ENCODE measurements at regions not wholly inside any gene's neighbourhood (a gene's known extent, or its start where the extent isn't known, plus 50 kb on each side); places are given as distances from the start of the nearest gene placed in this dataset.

DNA sequence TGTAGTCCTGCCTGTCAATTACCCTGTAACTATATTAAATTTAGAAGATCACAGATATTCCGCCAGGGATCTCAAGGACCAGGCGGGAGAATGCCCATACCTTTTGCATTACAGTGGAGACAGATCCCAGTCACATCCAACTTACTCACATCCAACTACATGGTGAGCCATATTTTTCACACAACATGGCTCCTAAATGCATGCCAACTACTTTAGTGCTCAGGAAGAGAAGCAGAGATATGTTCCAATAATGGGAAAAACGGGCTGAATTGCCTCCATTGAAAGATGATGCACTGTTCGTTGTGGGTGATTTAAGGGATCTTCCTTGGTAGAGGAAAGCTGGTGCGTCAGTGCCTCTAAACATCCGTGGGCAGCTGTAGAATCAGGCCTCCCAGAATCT is 304.5 kb downstream of the CD83 start:
- H3K4me2 ChIP-seq (ENCODE audit: low read length): no peak overlapping the region
- H3K79me2 ChIP-seq (replicated peaks; ENCODE audit: insufficient read depth, low read length): no peaks in the 10 kb centered on the region
- H3K36me3 ChIP-seq (ENCODE audit: insufficient read depth, low read length): no peaks in the 10 kb centered on the region
- no peak overlapping the region for H2AFZ ChIP-seq (ENCODE audit: low read depth, low read length)
- no peak overlapping the region for H3K4me3 ChIP-seq (ENCODE audit: low read length)
- TF ChIP-seq, protein P1, sequence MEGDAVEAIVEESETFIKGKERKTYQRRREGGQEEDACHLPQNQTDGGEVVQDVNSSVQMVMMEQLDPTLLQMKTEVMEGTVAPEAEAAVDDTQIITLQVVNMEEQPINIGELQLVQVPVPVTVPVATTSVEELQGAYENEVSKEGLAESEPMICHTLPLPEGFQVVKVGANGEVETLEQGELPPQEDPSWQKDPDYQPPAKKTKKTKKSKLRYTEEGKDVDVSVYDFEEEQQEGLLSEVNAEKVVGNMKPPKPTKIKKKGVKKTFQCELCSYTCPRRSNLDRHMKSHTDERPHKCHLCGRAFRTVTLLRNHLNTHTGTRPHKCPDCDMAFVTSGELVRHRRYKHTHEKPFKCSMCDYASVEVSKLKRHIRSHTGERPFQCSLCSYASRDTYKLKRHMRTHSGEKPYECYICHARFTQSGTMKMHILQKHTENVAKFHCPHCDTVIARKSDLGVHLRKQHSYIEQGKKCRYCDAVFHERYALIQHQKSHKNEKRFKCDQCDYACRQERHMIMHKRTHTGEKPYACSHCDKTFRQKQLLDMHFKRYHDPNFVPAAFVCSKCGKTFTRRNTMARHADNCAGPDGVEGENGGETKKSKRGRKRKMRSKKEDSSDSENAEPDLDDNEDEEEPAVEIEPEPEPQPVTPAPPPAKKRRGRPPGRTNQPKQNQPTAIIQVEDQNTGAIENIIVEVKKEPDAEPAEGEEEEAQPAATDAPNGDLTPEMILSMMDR (IDR thresholded peaks at IDR 0.05; ENCODE audit: poor library complexity, severe bottlenecking): no peak
- no peak for TF ChIP-seq SMC3 (conservative IDR thresholded peaks at IDR 0.05; ENCODE audit: poor library complexity)
- TF ChIP-seq REST (IDR thresholded peaks at IDR 0.05; ENCODE audit: borderline replicate concordance): no peak
- no peak for TF ChIP-seq EZH2 (IDR thresholded peaks at IDR 0.05; ENCODE audit: borderline replicate concordance, insufficient read depth, low read length, poor library complexity, severe bottlenecking)
- TF ChIP-seq RAD21 (conservative IDR thresholded peaks at IDR 0.05): no peak
- no peak for TF ChIP-seq EP300 (conservative IDR thresholded peaks at IDR 0.05; ENCODE audit: poor library complexity, severe bottlenecking)
- no peak for TF ChIP-seq TAF1 (IDR thresholded peaks at IDR 0.05; ENCODE audit: low read depth)
- no peak for TF ChIP-seq POLR2AphosphoS5 (IDR thresholded peaks at IDR 0.05)
- no peak for TF ChIP-seq MXI1 (conservative IDR thresholded peaks at IDR 0.05; ENCODE audit: poor library complexity, severe bottlenecking)
- no peaks in the 10 kb centered on the region for H3K9me2 ChIP-seq (ENCODE audit: insufficient read depth, low read length)
- H3K9me3 ChIP-seq (ENCODE audit: low read length): no peaks in the 10 kb centered on the region
- H3K9ac ChIP-seq (ENCODE audit: low read length): no peak overlapping the region
- no peaks in the 10 kb centered on the region for H4K20me1 ChIP-seq (ENCODE audit: insufficient read depth)
- no peak overlapping the region for H3K27ac ChIP-seq (ENCODE audit: low read length)
- H3K27me3 ChIP-seq (ENCODE audit: insufficient read depth, low read depth, low read length): no peaks in the 10 kb centered on the region
- no peaks in the 10 kb centered on the region for H3F3A ChIP-seq (ENCODE audit: insufficient read depth, low read length, poor library complexity, severe bottlenecking)

DNA sequence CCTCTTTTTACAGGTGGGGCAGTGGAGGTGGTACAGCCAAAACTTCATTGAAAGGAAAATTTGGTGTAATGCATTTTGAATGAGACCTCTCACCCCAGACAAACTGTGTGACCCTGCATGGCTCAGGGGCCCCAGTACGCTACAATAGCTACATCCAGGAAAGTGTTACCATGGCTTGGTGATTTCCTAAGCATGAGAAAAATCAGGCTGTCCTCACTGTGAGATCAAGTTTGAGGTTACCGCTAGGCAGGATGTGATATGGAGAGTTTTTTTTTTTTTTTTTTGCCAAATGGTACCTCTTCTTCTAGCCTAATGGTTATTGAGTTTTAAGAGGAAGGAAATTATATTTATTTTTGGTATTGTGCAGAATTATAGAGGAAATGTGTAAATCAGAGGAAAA is 305.3 kb downstream of the CD83 start:
- H3K27me3 ChIP-seq (ENCODE audit: insufficient read depth, low read depth, low read length): no peaks in the 10 kb centered on the region
- TF ChIP-seq REST (IDR thresholded peaks at IDR 0.05; ENCODE audit: borderline replicate concordance) (no peak), EP300 (conservative IDR thresholded peaks at IDR 0.05; ENCODE audit: poor library complexity, severe bottlenecking) (no peak), SMC3 (conservative IDR thresholded peaks at IDR 0.05; ENCODE audit: poor library complexity) (no peak), RAD21 (conservative IDR thresholded peaks at IDR 0.05) (no peak), EZH2 (IDR thresholded peaks at IDR 0.05; ENCODE audit: borderline replicate concordance, insufficient read depth, low read length, poor library complexity, severe bottlenecking) (no peak), MXI1 (conservative IDR thresholded peaks at IDR 0.05; ENCODE audit: poor library complexity, severe bottlenecking) (no peak), TAF1 (IDR thresholded peaks at IDR 0.05; ENCODE audit: low read depth) (no peak), POLR2AphosphoS5 (IDR thresholded peaks at IDR 0.05) (no peak)
- TF ChIP-seq, protein P1 (IDR thresholded peaks at IDR 0.05; ENCODE audit: poor library complexity, severe bottlenecking): no peak

More for the DNA sequence above, 305.3 kb downstream of the CD83 start:
- no peaks in the 10 kb centered on the region for H3K9me2 ChIP-seq (ENCODE audit: insufficient read depth, low read length)
- no peak overlapping the region for H3K4me3 ChIP-seq (ENCODE audit: low read length)
- H3K9ac ChIP-seq (ENCODE audit: low read length): no peak overlapping the region
- H4K20me1 ChIP-seq (ENCODE audit: insufficient read depth): no peaks in the 10 kb centered on the region
- H3K9me3 ChIP-seq (ENCODE audit: low read length): no peaks in the 10 kb centered on the region
- no peak overlapping the region for H3K4me2 ChIP-seq (ENCODE audit: low read length)
- no peaks in the 10 kb centered on the region for H3K36me3 ChIP-seq (ENCODE audit: insufficient read depth, low read length)
- no peaks in the 10 kb centered on the region for H3K79me2 ChIP-seq (replicated peaks; ENCODE audit: insufficient read depth, low read length)
- no peak overlapping the region for H3K27ac ChIP-seq (ENCODE audit: low read length)
- H3F3A ChIP-seq (ENCODE audit: insufficient read depth, low read length, poor library complexity, severe bottlenecking): no peaks in the 10 kb centered on the region
- no peak overlapping the region for H2AFZ ChIP-seq (ENCODE audit: low read depth, low read length)
